OCI-LY7 (cell line): ENCODE measurements at regions not wholly inside any gene's neighbourhood (a gene's known extent, or its start where the extent isn't known, plus 50 kb on each side); places are given as distances from the start of the nearest gene placed in this dataset.

Experiments
- BruUV-seq: library from RNA; stranded (reverse); fragments of 400-500 nt; replicated peaks from 2 replicates; lab custom pipeline; 2021; lab: Mats Ljungman, UMichigan
- CTCF ChIA-PET: fragments of 300-600 bp; sonication (Branson Sonifier 250); formaldehyde crosslinking; loops from one replicate; lab custom pipeline; 2022; ENCODE audit warnings: antibody characterized with exemption; ENCODE audit not compliant: unreplicated experiment; lab: Charles Lee
- POLR2A ChIA-PET: fragments of 300-600 bp; sonication (Branson Sonifier 250); formaldehyde crosslinking; loops from one replicate; lab custom pipeline; 2022; ENCODE audit warnings: antibody characterized with exemption; lab: Charles Lee
- DNase-seq: peaks from one replicate; pipeline ENCODE4 v3.0.0-alpha.2; 2015; ENCODE audit warnings: low spot score
- H2AFZ ChIP-seq: fragments of 200-600 bp; sonication (generic), shearing (Covaris generic); 2 replicates; pipeline ENCODE4 v1.6.1; 2014; ENCODE audit warnings: mild to moderate bottlenecking, antibody characterized with exemption, low read length, moderate library complexity
- H3K27ac ChIP-seq: fragments of 200-600 bp; sonication (generic); 2 replicates; pipeline ENCODE4 v1.5.1; 2014; ENCODE audit warnings: mixed run types, low read depth, mild to moderate bottlenecking, moderate library complexity, low read length, inconsistent platforms; ENCODE audit not compliant: poor library complexity, severe bottlenecking
- H3K36me3 ChIP-seq: fragments of 200-600 bp; sonication (generic); 2 replicates; pipeline ENCODE4 v1.6.1; 2014; ENCODE audit warnings: mild to moderate bottlenecking, antibody characterized with exemption, low read length, moderate library complexity, mixed read lengths; ENCODE audit not compliant: insufficient read depth
- H3K4me1 ChIP-seq: fragments of 200-600 bp; sonication (generic); 2 replicates; pipeline ENCODE4 v1.5.1; 2014; ENCODE audit warnings: mild to moderate bottlenecking, low read length; ENCODE audit not compliant: insufficient read depth, poor library complexity, severe bottlenecking
- H3K4me2 ChIP-seq: fragments of 200-600 bp; sonication (generic); 2 replicates; pipeline ENCODE4 v1.6.1; 2014; ENCODE audit warnings: mild to moderate bottlenecking, low read length
- H3K4me3 ChIP-seq: fragments of 200-600 bp; sonication (generic); 2 replicates; pipeline ENCODE4 v1.5.1; 2014; ENCODE audit warnings: mild to moderate bottlenecking, low read depth, low read length; ENCODE audit not compliant: poor library complexity, severe bottlenecking
- H3K79me2 ChIP-seq: fragments of 200-600 bp; sonication (generic); 2 replicates; pipeline ENCODE4 v1.6.1; 2016; ENCODE audit warnings: low read depth, mild to moderate bottlenecking, low read length, moderate library complexity, mixed read lengths; ENCODE audit not compliant: insufficient read depth
- H3K9me2 ChIP-seq: fragments of 200-600 bp; sonication (generic); 2 replicates; pipeline ENCODE4 v1.6.1; 2016; ENCODE audit warnings: mild to moderate bottlenecking, low read length, mixed read lengths; ENCODE audit not compliant: insufficient read depth
- H3K9me3 ChIP-seq: fragments of 200-600 bp; sonication (generic); 2 replicates; pipeline ENCODE4 v1.6.1; 2014; ENCODE audit warnings: mild to moderate bottlenecking, mixed run types, low read length, mixed read lengths
- H4K20me1 ChIP-seq: fragments of 200-600 bp; sonication (generic); 2 replicates; pipeline ENCODE4 v1.6.1; 2014; ENCODE audit warnings: mild to moderate bottlenecking, antibody characterized with exemption, low read length, moderate library complexity, mixed read lengths; ENCODE audit not compliant: insufficient read depth
- EZH2phosphoT487 ChIP-seq: fragments of 200-600 bp; sonication (generic); IDR thresholded peaks from 2 replicates; pipeline ENCODE4 v1.6.1; 2018; ENCODE audit warnings: low read depth, borderline replicate concordance, mild to moderate bottlenecking, mixed run types, antibody characterized with exemption, low read length, moderate library complexity, mixed read lengths
- intact Hi-C: fragments of 100-400 bp; cut with micrococcal nuclease; formaldehyde crosslinking; loops from one replicate; pipeline ENCODE4 v1.10.0; 2022; ENCODE audit not compliant: unreplicated experiment
- TF ChIP-seq, protein P1 (sequence below): fragments of 200-600 bp; sonication (generic); conservative IDR thresholded peaks from 2 replicates; pipeline ENCODE4 v1.5.1; 2014; ENCODE audit warnings: mild to moderate bottlenecking, antibody characterized with exemption, low read length, moderate library complexity, mixed read lengths

DNA sequence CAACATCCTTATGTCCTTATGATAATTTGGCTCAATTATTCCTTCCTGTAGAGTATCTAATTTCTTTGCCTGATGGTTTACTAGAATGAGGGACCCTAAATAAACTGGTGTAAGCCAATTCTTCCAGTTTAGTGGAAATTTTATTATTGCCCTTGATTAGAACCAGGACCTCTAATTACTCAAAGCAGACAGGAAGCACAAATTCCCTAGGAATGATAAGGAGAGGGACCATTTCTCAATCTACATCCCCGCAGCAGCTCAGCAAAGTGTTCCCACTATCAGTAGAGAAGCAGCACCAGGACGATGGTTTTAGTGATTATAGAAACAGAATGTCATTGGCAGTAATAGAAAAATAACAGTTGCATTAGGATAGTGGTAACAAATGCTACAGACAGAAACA lies 97.1 kb downstream of the PLPPR4 start:
- ChIA-PET POLR2A (no interaction called here), CTCF (no interaction called here)
- H4K20me1 ChIP-seq, result no peaks in the 10 kb centered on the region
- no peak for DNase-seq
- no TSS peak for BruUV-seq
- no peak overlapping the region for H2AFZ ChIP-seq
- no peak overlapping the region for H3K27ac ChIP-seq
- intact Hi-C loops, result no loop called here
- H3K79me2 ChIP-seq, result no peaks in the 10 kb centered on the region
- H3K9me2 ChIP-seq, result no peaks in the 10 kb centered on the region
- TF ChIP-seq, protein P1, sequence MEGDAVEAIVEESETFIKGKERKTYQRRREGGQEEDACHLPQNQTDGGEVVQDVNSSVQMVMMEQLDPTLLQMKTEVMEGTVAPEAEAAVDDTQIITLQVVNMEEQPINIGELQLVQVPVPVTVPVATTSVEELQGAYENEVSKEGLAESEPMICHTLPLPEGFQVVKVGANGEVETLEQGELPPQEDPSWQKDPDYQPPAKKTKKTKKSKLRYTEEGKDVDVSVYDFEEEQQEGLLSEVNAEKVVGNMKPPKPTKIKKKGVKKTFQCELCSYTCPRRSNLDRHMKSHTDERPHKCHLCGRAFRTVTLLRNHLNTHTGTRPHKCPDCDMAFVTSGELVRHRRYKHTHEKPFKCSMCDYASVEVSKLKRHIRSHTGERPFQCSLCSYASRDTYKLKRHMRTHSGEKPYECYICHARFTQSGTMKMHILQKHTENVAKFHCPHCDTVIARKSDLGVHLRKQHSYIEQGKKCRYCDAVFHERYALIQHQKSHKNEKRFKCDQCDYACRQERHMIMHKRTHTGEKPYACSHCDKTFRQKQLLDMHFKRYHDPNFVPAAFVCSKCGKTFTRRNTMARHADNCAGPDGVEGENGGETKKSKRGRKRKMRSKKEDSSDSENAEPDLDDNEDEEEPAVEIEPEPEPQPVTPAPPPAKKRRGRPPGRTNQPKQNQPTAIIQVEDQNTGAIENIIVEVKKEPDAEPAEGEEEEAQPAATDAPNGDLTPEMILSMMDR, result no peak
- no peak for TF ChIP-seq EZH2phosphoT487
- no peaks in the 10 kb centered on the region for H3K36me3 ChIP-seq
- no peaks in the 10 kb centered on the region for H3K9me3 ChIP-seq
- no peak overlapping the region for H3K4me3 ChIP-seq
- no peak overlapping the region for H3K4me2 ChIP-seq
- H3K4me1 ChIP-seq, result no peaks in the 10 kb centered on the region

DNA sequence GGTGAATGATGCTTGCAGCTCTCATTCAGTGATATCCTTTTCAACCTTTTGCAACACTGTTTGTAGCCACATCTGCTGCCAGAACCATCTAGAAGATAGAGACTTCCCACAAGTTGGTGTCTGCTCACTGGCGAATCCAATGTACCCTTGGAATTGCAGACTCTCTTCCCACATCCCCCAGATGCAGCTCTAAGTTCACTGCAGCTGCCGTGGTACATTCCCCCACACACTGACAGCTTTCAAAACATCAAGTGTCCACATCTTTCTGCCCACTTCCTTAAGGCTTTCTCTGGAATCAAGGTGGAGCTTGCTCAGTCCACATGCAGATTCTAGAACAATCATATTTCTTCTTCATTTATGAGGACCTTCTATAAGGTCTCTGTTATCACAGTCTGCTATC lies 99.2 kb downstream of the PLPPR4 start:
- CTCF ChIA-PET, result no interaction called here

DNA sequence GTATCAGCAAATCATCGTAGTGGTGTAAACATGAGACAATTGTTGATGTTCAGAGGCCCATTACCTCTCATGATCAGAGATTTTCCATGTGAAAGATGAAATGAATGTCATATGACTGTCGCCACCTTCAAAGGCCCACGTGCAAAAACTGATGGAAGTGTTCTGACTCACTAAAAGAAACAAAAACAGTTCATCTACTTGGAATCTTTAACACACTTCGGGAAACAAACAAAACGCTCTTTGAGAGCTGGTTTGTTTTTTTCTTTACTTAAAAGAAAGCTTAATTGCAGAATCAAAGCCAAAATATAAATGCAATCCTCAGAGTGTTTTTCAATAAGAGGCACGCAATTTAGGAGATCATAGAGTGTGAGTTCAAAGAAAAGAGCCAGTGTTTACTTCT lies 100.8 kb downstream of the PLPPR4 start:
- TF ChIP-seq, protein P1, result no peak
- no peak for TF ChIP-seq EZH2phosphoT487
- no peak overlapping the region for H2AFZ ChIP-seq
- no peaks in the 10 kb centered on the region for H3K9me2 ChIP-seq
- intact Hi-C loops, result no loop called here
- H3K79me2 ChIP-seq, result no peaks in the 10 kb centered on the region
- H3K4me3 ChIP-seq, result no peak overlapping the region
- no peak overlapping the region for H3K4me2 ChIP-seq
- H4K20me1 ChIP-seq, result no peaks in the 10 kb centered on the region
- CTCF ChIA-PET, result no interaction called here
- DNase-seq, result no peak
- H3K36me3 ChIP-seq, result no peaks in the 10 kb centered on the region
- no peak overlapping the region for H3K27ac ChIP-seq
- no peaks in the 10 kb centered on the region for H3K4me1 ChIP-seq
- H3K9me3 ChIP-seq, result no peaks in the 10 kb centered on the region
- POLR2A ChIA-PET, result no interaction called here
- BruUV-seq, result no TSS peak

More for the DNA sequence above, 99.2 kb downstream of the PLPPR4 start:
- intact Hi-C loops, result no loop called here
- no peak for DNase-seq
- Histone ChIP-seq H4K20me1 (no peaks in the 10 kb centered on the region), H3K9me2 (no peaks in the 10 kb centered on the region), H3K4me3 (no peak overlapping the region), H3K4me1 (no peaks in the 10 kb centered on the region), H3K36me3 (no peaks in the 10 kb centered on the region), H2AFZ (no peak overlapping the region), H3K9me3 (no peaks in the 10 kb centered on the region), H3K4me2 (no peak overlapping the region), H3K27ac (no peak overlapping the region), H3K79me2 (no peaks in the 10 kb centered on the region)
- TF ChIP-seq, protein P1, result no peak
- POLR2A ChIA-PET, result interaction anchor here (0.6 kb wide), 1 partner anchor 17 kb away, joined by 3 read pairs; no protein-coding TSS in a partner anchor
- no TSS peak for BruUV-seq
